Cardiac septum (tissue), 1 donor: ENCODE measurements at regions not wholly inside any gene's neighbourhood (a gene's known extent, or its start where the extent isn't known, plus 50 kb on each side); places are given as distances from the start of the nearest gene placed in this dataset.
A peak's percentile ranks its signal among the peaks of the same experiment; 100 is the strongest.

ENCODE experiments used
- DNase-seq: peaks from one replicate; pipeline ENCODE4 v3.0.0-alpha.2; 2020; ENCODE audit warnings: low spot score
- intact Hi-C: fragments of 100-400 bp; cut with DNase I; formaldehyde crosslinking; loops from one replicate; pipeline ENCODE4 v1.14.0; 2022
- donor health status: DM: no; HTN: no; CAD: no.

DNA sequence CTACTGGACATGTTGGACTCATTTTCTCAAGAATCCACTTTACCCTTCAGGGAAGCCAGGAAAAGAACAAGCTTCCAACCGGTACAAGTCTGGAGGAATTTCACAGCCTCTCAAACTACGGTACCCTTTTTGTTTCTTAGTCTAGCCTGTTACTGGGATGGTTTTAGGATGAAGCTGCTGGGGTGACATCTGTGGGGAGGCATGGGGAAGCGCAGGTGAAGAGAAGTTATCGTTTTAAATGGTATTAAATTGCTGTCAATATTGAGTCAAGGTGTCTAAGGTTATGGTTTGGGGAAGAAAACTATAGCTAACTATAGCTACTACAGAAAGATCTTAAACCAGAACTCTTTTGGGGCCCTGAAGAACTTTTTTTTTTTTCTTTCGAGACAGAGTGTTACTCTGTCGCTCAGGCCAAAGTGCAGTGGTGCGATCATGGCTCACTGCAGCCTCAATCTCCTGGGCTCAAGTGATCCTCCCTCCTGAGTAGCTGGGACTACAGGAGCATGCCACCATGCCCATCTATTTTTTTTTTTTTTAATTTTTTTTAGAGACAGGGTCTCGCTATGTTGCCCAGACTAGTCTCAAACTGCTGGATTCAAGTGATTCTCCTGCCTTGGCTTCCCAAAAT is 128.7 kb downstream of the RIN2 start:
- intact Hi-C loops: loop anchor here (5.0 kb wide), 3 partner anchors 69 to 111 kb away; no protein-coding TSS in a partner anchor

DNA sequence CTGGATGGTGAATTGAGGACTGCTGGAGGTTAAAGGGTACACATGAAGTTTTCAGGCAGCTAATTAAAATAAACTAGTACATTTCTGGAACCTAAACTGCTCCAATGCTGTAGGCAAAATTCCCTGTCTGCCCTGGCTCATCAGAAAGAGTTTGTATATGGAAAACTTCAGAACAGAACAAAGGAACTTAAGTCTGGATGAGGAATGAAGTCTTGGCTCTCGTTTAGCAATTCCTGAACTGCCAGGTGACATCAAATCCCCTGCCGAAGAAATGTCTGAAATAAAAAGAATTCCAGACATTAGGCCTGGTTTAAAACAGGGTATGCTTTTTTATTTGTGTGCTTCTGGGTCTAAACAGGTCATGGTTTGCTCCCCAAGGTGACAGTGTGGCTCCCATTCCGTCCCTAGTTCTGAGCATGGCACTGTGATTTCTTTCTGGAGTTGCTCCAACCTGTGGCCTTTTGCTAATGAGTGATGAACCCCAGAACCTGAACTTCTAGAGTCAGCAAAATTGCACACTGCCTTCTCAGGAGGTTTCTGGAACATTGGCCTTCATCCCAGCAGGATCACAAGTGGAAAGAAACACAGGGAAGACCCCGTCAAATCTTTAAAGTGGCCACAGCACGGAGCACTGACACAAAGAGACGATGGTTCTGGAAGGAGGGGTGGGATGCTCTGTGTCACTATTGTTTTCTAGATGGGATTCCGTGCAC is 129.4 kb upstream of the NAA20 start:
- intact Hi-C loops: loop anchor here (2.0 to 5.0 kb wide), 5 partner anchors 47 to 129 kb away; partner anchors contain the start of gene RIN2
- DNase-seq: no peak

More for the DNA sequence above, 128.7 kb downstream of the RIN2 start:
- no peak for DNase-seq

DNA sequence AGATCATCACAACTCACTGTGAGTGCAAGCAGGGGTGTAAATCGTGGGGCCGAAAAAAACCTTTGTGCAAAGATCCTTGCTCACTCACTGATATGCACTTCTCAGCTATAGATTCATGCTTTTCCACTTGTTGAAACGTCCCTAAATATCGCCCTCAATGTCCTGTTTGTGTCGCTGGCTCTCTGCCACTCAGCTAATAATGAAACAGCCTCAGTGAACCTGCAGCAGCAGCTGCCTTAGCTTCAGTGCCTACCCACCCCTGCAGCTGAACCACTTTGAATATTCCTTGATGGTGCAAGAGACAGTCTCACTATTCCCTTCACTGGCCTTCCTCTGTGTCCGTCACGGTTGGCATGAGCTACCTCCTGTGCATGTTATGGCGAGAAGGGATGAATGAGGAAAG is 128.9 kb upstream of the NAA20 start:
- intact Hi-C loops: loop anchor here (2.0 to 5.0 kb wide), 5 partner anchors 47 to 129 kb away; partner anchors contain the start of gene RIN2

GRCh38 chr20:19889011-19889953 is 127.9 kb upstream of the NAA20 start:
- peak; percentile 78 for DNase-seq

More for the DNA sequence above, 128.9 kb upstream of the NAA20 start:
- no peak for DNase-seq

GRCh38 chr20:19890445-19891051 is 126.6 kb upstream of the NAA20 start:
- DNase-seq: no peak
- intact Hi-C loops: loop anchor here (10.0 kb wide), 1 partner anchor 196 kb away; no protein-coding TSS in a partner anchor

More at GRCh38 chr20:19889011-19889953, 127.9 kb upstream of the NAA20 start:
- intact Hi-C loops: loop anchor here (1.0 to 5.0 kb wide), 6 partner anchors 46 to 130 kb away; partner anchors contain the start of gene RIN2

DNA sequence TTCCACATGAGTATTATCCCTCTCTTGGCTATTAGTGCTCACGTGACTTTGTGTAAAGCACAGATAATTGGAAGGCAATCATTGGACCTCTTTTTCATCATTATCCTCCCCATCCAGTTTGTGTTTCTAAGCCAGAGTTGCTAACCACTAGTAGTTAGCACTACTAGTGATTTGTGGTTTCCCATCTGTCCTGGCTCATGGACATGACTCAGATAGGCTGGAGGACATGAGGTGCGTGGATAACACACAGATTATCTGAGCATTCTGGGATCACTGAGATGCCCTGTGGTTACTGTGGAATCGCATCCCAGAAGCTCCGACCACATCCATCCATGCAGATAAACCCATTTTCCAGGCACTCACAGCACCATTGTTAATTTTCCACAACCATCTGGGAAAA is 123.8 kb upstream of the NAA20 start:
- no peak for DNase-seq
- intact Hi-C loops: loop anchor here (10.0 kb wide), 1 partner anchor 199 kb away; no protein-coding TSS in a partner anchor

DNA sequence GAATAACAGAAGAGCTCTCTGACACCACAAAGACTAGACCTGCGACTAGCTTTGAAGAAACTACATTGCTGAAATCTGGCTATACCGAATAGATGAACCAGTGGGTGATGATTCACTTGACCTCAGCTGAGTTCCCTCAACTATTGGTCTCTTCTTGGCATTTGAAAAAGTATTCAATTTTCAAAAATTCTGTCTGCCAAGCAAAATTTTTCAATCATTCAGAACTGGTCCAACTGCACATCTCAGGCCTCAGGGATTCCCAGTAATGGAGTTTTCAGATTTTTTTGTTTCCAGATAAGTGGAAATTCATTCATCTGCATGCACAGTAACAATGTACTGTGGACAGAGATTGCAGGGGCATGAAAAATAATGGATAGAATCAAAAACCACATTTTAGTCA is 121.4 kb upstream of the NAA20 start:
- intact Hi-C loops: loop anchor here (10.0 kb wide), 1 partner anchor 201 kb away; no protein-coding TSS in a partner anchor
- no peak for DNase-seq

DNA sequence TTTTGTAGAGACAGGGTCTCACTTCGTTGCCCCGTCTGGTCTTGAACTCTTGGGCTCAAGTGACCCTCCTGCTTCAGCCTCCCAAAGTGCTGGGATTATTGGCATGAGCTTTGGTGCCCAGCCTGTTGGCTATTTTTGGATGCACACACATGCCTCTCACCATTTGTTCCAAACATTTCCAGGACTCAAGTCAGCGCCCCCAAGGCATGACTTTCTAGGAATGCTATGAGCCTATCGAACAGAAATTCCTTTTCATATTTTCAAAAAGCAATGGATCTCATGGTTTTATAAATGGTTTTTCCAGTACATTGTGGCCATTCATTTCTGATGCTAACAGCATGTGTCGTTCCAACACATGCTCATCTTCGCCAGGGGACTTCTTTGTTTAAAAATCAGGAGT is 119.3 kb upstream of the NAA20 start:
- intact Hi-C loops: loop anchor here (10.0 kb wide), 1 partner anchor 203 kb away; no protein-coding TSS in a partner anchor

GRCh38 chr20:19901226-19901625 is 115.9 kb upstream of the NAA20 start:
- no peak for DNase-seq
- intact Hi-C loops: no loop called here

More for the DNA sequence above, 119.3 kb upstream of the NAA20 start:
- no peak for DNase-seq

GRCh38 chr20:19903168-19903811 is 113.9 kb upstream of the NAA20 start:
- intact Hi-C loops: no loop called here
- DNase-seq: no peak

DNA sequence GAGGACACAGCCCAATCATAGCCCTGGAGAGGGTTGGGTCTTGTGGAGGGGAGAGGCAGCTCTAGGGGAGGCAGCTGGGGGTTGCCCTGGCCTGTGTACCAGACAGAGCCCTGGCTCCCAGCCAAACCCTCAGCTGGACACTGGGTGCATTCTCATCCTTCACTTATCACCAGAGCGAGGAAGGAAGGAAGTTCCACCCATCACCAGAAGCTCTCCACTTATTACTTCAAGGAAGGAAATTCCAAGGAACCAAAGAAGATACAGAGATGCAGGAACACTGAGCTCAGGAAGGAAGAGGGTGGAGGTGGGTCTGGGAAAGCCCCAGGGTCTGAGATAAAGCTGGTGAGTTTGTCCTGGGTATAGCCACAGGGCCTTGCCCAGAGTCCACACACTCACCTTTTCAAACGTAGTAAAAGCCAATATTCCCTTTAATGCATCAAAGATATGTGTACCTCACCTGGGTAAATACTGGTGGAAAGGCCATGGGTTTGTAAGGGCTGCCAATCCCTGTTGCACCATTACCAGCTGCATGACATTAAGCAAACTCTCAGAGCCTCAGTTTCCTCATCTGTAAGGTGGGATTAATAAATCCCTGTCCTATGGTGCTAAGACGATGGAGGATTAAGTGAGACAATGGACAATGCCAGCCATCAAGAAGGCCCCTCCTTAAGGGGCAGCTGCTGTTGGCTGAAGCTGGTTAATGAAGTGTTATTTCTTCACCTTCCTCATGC is 109.7 kb upstream of the NAA20 start:
- intact Hi-C loops: loop anchor here (5.0 kb wide), 1 partner anchor 40 kb away; no protein-coding TSS in a partner anchor
- DNase-seq: peak; percentile 72

DNA sequence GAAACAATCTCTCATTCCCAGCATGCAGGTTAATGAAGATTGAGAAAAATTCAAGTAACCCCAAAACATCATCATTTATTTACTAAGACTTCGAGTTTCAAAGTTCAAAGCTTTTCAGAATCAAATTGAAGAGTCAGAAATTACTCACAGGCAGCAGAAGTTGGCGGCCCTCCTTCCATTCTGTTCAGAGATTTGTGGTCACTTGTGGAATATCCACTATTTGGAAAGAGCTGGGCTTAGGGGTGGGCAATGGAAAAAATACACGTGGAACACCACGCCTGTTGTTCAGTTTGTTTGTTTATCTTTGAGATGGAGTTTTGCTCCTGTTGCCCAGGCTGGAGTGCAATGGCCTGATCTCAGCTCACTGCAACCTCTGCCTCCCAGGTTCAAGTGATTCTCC is 108.6 kb upstream of the NAA20 start:
- DNase-seq: peak; percentile 39
- intact Hi-C loops: loop anchor here (5.0 kb wide), 1 partner anchor 39 kb away; no protein-coding TSS in a partner anchor

GRCh38 chr20:19909725-19910124 is 107.4 kb upstream of the NAA20 start:
- peak; percentile 87 for DNase-seq
- intact Hi-C loops: loop anchor here (5.0 kb wide), 1 partner anchor 38 kb away; no protein-coding TSS in a partner anchor

- intact Hi-C loops: no loop called here
- no peak for DNase-seq
These were observed 105.3 kb upstream of the NAA20 start for GRCh38 chr20:19911810-19912382.

GRCh38 chr20:19913349-19913748 is 103.8 kb upstream of the NAA20 start:
- intact Hi-C loops: no loop called here
- no peak for DNase-seq

GRCh38 chr20:19913927-19914614 is 103.1 kb upstream of the NAA20 start:
- intact Hi-C loops: no loop called here
- DNase-seq: no peak
